HEK293 (cell line): ENCODE measurements at regions not wholly inside any gene's neighbourhood (a gene's known extent, or its start where the extent isn't known, plus 50 kb on each side); places are given as distances from the start of the nearest gene placed in this dataset.

ENCODE experiments used
- CTCF ChIA-PET: fragments of 350-600 bp; formaldehyde crosslinking; extraction: SDS; loops from one replicate; lab custom pipeline; 2021; ENCODE audit warnings: antibody characterized with exemption; lab: Yijun Ruan, JAX
- POLR2A ChIA-PET: fragments of 300-600 bp; formaldehyde crosslinking; extraction: SDS; loops from one replicate; lab custom pipeline; 2020; ENCODE audit warnings: antibody characterized with exemption, inconsistent platforms; lab: Yijun Ruan, JAX
- H3K27ac ChIP-seq: fragments of 200-500 bp; sonication (Bioruptor generic); 2 replicates; pipeline ENCODE4 v1.5.1; 2014; ENCODE audit warnings: low read depth, low read length, control low read depth, inconsistent platforms; ENCODE audit errors: extremely low read depth
- H3K36me3 ChIP-seq, 2 experiments: fragments of 200-500 bp in 1 of 2; sonication (Bioruptor generic) in 1 of 2; 1 replicate in 1 of 2; 2 replicates in 1 of 2; pipeline ENCODE4 v1.5.1; 2014 to 2017; ENCODE audit warnings: inconsistent platforms in 2 of 2, low read length in 2 of 2; ENCODE audit not compliant: control insufficient read depth in 2 of 2, insufficient read depth in 1 of 2
- H3K4me1 ChIP-seq: fragments of 200-500 bp; sonication (Bioruptor generic); 2 replicates; pipeline ENCODE4 v1.5.1; 2014; ENCODE audit warnings: mild to moderate bottlenecking, low read length, inconsistent platforms; ENCODE audit not compliant: control insufficient read depth, insufficient read depth
- H3K4me3 ChIP-seq: 2 replicates; pipeline ENCODE4 v1.5.1; 2011; ENCODE audit warnings: low read depth, mild to moderate bottlenecking, control low read depth, low read length, moderate library complexity
- H3K9me3 ChIP-seq: fragments of 200-500 bp; sonication (Bioruptor generic); 2 replicates; pipeline ENCODE4 v1.5.1; 2014; ENCODE audit warnings: low read depth, low read length, inconsistent platforms; ENCODE audit not compliant: control insufficient read depth, insufficient read depth
- CTCF ChIP-seq: fragments of 450-650 bp; formaldehyde crosslinking; IDR thresholded peaks from 2 replicates; pipeline ENCODE4 v1.5.1; 2016; ENCODE audit warnings: missing biosample characterization, missing genetic modification characterization
- GLIS1 ChIP-seq: fragments of 450-650 bp; formaldehyde crosslinking; IDR thresholded peaks from 2 replicates; pipeline ENCODE4 v1.5.1; 2016; ENCODE audit warnings: missing biosample characterization, missing genetic modification characterization
- IKZF3 ChIP-seq: fragments of 450-650 bp; IDR thresholded peaks from 2 replicates; pipeline ENCODE4 v1.5.0; 2018; ENCODE audit warnings: missing biosample characterization, mild to moderate bottlenecking, missing genetic modification characterization, moderate library complexity
- ZBTB20 ChIP-seq: fragments of 450-650 bp; formaldehyde crosslinking; IDR thresholded peaks from 2 replicates; pipeline ENCODE4 v1.5.1; 2016; ENCODE audit warnings: missing biosample characterization, missing genetic modification characterization
- ZBTB26 ChIP-seq: fragments of 450-650 bp; formaldehyde crosslinking; optimal IDR thresholded peaks from 2 replicates; pipeline ENCODE3; 2016; ENCODE audit warnings: missing biosample characterization, mild to moderate bottlenecking, missing genetic modification characterization
- ZFP37 ChIP-seq: fragments of 450-650 bp; formaldehyde crosslinking; IDR thresholded peaks from 2 replicates; pipeline ENCODE4 v1.5.1; 2016; ENCODE audit warnings: missing biosample characterization, missing genetic modification characterization
- ZNF138 ChIP-seq: fragments of 450-650 bp; formaldehyde crosslinking; IDR thresholded peaks from 2 replicates; pipeline ENCODE4 v1.5.1; 2016; ENCODE audit warnings: missing biosample characterization, missing genetic modification characterization, borderline replicate concordance
- ZNF175 ChIP-seq: fragments of 450-650 bp; formaldehyde crosslinking; IDR thresholded peaks from 2 replicates; pipeline ENCODE4 v1.5.1; 2016; ENCODE audit warnings: missing biosample characterization, missing genetic modification characterization
- ZNF19 ChIP-seq: fragments of 450-650 bp; formaldehyde crosslinking; IDR thresholded peaks from 2 replicates; pipeline ENCODE4; 2016; ENCODE audit warnings: missing biosample characterization, missing genetic modification characterization, low read depth
- ZNF324 ChIP-seq: fragments of 450-650 bp; formaldehyde crosslinking; IDR thresholded peaks from 2 replicates; pipeline ENCODE4 v1.5.1; 2016; ENCODE audit warnings: missing biosample characterization, missing genetic modification characterization
- ZNF433 ChIP-seq: fragments of 450-650 bp; formaldehyde crosslinking; IDR thresholded peaks from 2 replicates; pipeline ENCODE4 v1.5.1; 2016; ENCODE audit warnings: missing biosample characterization, missing genetic modification characterization, low read depth
- ZNF48 ChIP-seq: fragments of 450-650 bp; formaldehyde crosslinking; IDR thresholded peaks from 2 replicates; pipeline ENCODE4 v1.5.1; 2016; ENCODE audit warnings: missing biosample characterization, missing genetic modification characterization
- ZNF600 ChIP-seq: fragments of 450-650 bp; formaldehyde crosslinking; IDR thresholded peaks from 2 replicates; pipeline ENCODE4 v1.5.1; 2016; ENCODE audit warnings: missing biosample characterization, missing genetic modification characterization
- ZNF658 ChIP-seq: fragments of 450-650 bp; formaldehyde crosslinking; IDR thresholded peaks from 2 replicates; pipeline ENCODE4; 2016; ENCODE audit warnings: missing biosample characterization, missing genetic modification characterization
- ZNF701 ChIP-seq: fragments of 450-650 bp; formaldehyde crosslinking; IDR thresholded peaks from 2 replicates; pipeline ENCODE4 v1.5.1; 2016; ENCODE audit warnings: missing biosample characterization, missing genetic modification characterization
- ZNF707 ChIP-seq: fragments of 450-650 bp; formaldehyde crosslinking; IDR thresholded peaks from 2 replicates; pipeline ENCODE4 v1.5.1; 2016; ENCODE audit warnings: missing biosample characterization, missing genetic modification characterization
- ZNF843 ChIP-seq: fragments of 450-650 bp; formaldehyde crosslinking; IDR thresholded peaks from 2 replicates; pipeline ENCODE4 v1.5.1; 2016; ENCODE audit warnings: missing biosample characterization, missing genetic modification characterization
- ZSCAN5A ChIP-seq: fragments of 450-650 bp; formaldehyde crosslinking; IDR thresholded peaks from 2 replicates; pipeline ENCODE4 v1.5.1; 2016; ENCODE audit warnings: missing biosample characterization, missing genetic modification characterization
- TF ChIP-seq, protein P1 (sequence below): fragments of 450-650 bp; formaldehyde crosslinking; IDR thresholded peaks from 2 replicates; pipeline ENCODE4 v1.5.1; 2017; ENCODE audit warnings: missing biosample characterization, missing genetic modification characterization
- TF ChIP-seq, protein P2 (sequence below): fragments of 450-650 bp; IDR thresholded peaks from 2 replicates; pipeline ENCODE4 v1.5.1; 2018; ENCODE audit warnings: missing biosample characterization, mild to moderate bottlenecking, missing genetic modification characterization

DNA sequence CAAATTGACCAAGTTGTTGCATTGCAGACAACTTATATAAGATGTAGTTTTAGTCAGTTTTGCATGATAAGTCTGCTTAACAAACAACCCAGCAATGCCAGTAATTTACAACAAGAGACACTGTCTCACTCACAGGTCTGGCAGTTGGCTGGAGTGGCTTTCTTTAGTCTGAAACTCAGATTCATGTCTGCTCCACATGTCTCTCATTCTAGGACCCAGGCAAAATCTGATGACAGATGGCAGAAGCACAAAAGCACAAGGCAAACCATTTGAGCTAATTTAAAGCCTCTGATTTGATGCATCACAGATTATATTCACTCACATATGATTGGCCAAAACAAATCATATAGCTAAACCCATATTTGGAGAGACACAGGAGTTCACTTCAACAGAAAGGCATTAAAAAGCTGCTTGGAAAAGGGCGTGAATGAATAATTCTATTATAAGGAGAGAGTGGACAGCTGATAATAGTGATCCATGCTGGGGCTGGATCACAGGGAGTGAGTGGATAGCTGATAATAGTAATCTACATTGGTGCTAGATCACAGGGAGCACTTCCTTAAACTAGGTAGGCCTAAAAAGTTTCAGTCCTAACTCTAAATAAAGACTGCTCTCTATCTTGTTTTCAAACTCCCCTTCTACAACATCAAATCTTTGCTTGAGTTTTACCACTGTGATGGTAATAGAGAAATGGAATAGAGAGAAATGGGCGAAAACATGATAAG, 593.2 kb upstream of the ZNF804A start:
- no peaks in the 10 kb centered on the region for H3K9me3 ChIP-seq
- H3K27ac ChIP-seq: no peak overlapping the region
- 0 out of 2 replicates have a peak, but pooled peaks cover 3% of the 10 kb centered on the region for H3K4me1 ChIP-seq
- no peak overlapping the region for H3K4me3 ChIP-seq
- TF ChIP-seq ZNF324 (tag by site-specific recombination) (no peak), ZNF175 (no peak), ZNF19 (tag by site-specific recombination) (no peak), ZNF658 (tag by site-specific recombination) (no peak), IKZF3 (tag by site-specific recombination) (no peak), ZNF701 (tag by site-specific recombination) (no peak), ZNF48 (tag by site-specific recombination) (no peak), CTCF (tag by site-specific recombination) (no peak), ZNF433 (tag by site-specific recombination) (no peak)
- ChIA-PET POLR2A (no interaction called here), CTCF (no interaction called here)
- no peaks in the 10 kb centered on the region for H3K36me3 ChIP-seq

- ChIA-PET CTCF (interaction anchor here (0.7 kb wide), 1 partner anchor 1082 kb away, joined by 3 read pairs; no protein-coding TSS in a partner anchor), POLR2A (no interaction called here)
- Histone ChIP-seq H3K9me3 (no peaks in the 10 kb centered on the region), H3K4me3 (no peak overlapping the region), H3K36me3 (no peaks in the 10 kb centered on the region), H3K27ac (no peak overlapping the region), H3K4me1 (0 out of 2 replicates have a peak, but pooled peaks cover 3% of the 10 kb centered on the region)
- no peak for TF ChIP-seq ZNF138
- TF ChIP-seq ZSCAN5A: no peak
- TF ChIP-seq GLIS1 (tag by site-specific recombination): peak; percentile 59
- TF ChIP-seq ZNF600 (tag by site-specific recombination): no peak
- TF ChIP-seq, protein P1, sequence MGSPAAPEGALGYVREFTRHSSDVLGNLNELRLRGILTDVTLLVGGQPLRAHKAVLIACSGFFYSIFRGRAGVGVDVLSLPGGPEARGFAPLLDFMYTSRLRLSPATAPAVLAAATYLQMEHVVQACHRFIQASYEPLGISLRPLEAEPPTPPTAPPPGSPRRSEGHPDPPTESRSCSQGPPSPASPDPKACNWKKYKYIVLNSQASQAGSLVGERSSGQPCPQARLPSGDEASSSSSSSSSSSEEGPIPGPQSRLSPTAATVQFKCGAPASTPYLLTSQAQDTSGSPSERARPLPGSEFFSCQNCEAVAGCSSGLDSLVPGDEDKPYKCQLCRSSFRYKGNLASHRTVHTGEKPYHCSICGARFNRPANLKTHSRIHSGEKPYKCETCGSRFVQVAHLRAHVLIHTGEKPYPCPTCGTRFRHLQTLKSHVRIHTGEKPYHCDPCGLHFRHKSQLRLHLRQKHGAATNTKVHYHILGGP: no peak
- no peak for TF ChIP-seq ZBTB20
- no peak for TF ChIP-seq ZNF707 (tag by site-specific recombination)
- 0 out of 2 replicates have a peak, but pooled peaks have one; percentile 34 for TF ChIP-seq ZNF843
Observed at GRCh38 chr2:184006998-184007397, 591.3 kb upstream of the ZNF804A start.

GRCh38 chr2:184026961-184027360, 571.4 kb upstream of the ZNF804A start:
- H3K4me3 ChIP-seq: no peak overlapping the region
- TF ChIP-seq, protein P2, sequence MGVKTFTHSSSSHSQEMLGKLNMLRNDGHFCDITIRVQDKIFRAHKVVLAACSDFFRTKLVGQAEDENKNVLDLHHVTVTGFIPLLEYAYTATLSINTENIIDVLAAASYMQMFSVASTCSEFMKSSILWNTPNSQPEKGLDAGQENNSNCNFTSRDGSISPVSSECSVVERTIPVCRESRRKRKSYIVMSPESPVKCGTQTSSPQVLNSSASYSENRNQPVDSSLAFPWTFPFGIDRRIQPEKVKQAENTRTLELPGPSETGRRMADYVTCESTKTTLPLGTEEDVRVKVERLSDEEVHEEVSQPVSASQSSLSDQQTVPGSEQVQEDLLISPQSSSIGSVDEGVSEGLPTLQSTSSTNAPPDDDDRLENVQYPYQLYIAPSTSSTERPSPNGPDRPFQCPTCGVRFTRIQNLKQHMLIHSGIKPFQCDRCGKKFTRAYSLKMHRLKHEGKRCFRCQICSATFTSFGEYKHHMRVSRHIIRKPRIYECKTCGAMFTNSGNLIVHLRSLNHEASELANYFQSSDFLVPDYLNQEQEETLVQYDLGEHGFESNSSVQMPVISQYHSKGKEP: no peak
- TF ChIP-seq ZBTB26 (tag by site-specific recombination) (no peak), ZFP37 (tag by site-specific recombination) (no peak)
- TF ChIP-seq, all 188 proteins: peak for 0
- ChIA-PET POLR2A (no interaction called here), CTCF (no interaction called here)
- no peaks in the 10 kb centered on the region for H3K9me3 ChIP-seq
- H3K27ac ChIP-seq: no peak overlapping the region
- no peaks in the 10 kb centered on the region for H3K36me3 ChIP-seq
- no peaks in the 10 kb centered on the region for H3K4me1 ChIP-seq
